ENCODE measurements at regions not wholly inside any gene's neighbourhood (a gene's known extent, or its start where the extent isn't known, plus 50 kb on each side); places are given as distances from the start of the nearest gene placed in this dataset.

GRCh38 chr2:240343548-240343947 lies 91.9 kb upstream of the GPC1 start:
- TF ChIP-seq, protein P1, sequence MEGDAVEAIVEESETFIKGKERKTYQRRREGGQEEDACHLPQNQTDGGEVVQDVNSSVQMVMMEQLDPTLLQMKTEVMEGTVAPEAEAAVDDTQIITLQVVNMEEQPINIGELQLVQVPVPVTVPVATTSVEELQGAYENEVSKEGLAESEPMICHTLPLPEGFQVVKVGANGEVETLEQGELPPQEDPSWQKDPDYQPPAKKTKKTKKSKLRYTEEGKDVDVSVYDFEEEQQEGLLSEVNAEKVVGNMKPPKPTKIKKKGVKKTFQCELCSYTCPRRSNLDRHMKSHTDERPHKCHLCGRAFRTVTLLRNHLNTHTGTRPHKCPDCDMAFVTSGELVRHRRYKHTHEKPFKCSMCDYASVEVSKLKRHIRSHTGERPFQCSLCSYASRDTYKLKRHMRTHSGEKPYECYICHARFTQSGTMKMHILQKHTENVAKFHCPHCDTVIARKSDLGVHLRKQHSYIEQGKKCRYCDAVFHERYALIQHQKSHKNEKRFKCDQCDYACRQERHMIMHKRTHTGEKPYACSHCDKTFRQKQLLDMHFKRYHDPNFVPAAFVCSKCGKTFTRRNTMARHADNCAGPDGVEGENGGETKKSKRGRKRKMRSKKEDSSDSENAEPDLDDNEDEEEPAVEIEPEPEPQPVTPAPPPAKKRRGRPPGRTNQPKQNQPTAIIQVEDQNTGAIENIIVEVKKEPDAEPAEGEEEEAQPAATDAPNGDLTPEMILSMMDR (conservative IDR thresholded peaks at IDR 0.05; ENCODE audit: low read depth, low read length) = no peak
- TF ChIP-seq EZH2 (IDR thresholded peaks at IDR 0.05; ENCODE audit: borderline replicate concordance, low read depth, low read length, poor library complexity, severe bottlenecking) = no peak

Data from A673 (cell line).